GM19438 (cell line): ENCODE measurements at regions not wholly inside any gene's neighbourhood (a gene's known extent, or its start where the extent isn't known, plus 50 kb on each side); places are given as distances from the start of the nearest gene placed in this dataset.

Source experiments
- ATAC-seq: cut with Tn5 transposase; IDR thresholded peaks from one replicate; pipeline ENCODE4 v1.9.1; 2021; ENCODE audit warnings: low read depth; ENCODE audit not compliant: unreplicated experiment

DNA sequence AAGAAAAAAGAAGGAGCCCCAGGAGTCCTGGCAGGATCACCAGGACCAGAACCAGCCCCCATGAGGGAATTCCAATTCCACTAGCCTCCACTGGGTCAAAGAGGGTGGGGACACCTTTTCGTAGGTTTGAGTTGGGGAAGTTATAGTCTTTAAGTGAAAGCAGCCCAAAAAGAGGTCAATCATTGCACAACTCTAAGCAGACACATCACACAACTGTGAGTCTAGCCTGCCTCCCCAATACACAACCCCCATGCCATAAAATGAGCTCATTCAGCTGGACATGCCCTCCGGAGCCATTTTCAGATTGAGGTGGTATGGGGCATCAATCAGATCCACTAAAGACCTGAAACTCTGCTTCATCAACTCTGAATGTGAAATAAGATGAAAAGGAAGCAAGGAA lies 179.9 kb downstream of the NPHP4 start:
- ATAC-seq = no peak

DNA sequence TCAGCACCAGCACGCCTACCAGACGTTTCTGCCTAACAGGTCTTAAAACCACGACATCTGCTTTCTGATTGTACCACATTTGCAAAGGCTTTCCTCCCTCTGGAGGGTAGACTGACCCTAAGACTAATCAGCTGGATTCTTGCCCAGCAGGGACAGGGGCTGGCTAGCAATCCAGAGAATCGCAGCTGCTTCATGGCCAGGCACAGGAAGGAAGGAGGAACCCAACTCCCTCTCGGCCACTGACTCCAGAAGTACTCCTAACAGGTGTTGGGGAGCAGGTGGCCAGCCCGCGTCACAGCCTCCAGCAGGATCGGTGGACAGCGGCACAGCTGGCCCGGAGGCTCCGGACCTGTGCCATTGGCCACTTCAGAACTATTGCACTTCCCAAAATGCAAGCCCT lies 180.8 kb downstream of the NPHP4 start:
- no peak for ATAC-seq

DNA sequence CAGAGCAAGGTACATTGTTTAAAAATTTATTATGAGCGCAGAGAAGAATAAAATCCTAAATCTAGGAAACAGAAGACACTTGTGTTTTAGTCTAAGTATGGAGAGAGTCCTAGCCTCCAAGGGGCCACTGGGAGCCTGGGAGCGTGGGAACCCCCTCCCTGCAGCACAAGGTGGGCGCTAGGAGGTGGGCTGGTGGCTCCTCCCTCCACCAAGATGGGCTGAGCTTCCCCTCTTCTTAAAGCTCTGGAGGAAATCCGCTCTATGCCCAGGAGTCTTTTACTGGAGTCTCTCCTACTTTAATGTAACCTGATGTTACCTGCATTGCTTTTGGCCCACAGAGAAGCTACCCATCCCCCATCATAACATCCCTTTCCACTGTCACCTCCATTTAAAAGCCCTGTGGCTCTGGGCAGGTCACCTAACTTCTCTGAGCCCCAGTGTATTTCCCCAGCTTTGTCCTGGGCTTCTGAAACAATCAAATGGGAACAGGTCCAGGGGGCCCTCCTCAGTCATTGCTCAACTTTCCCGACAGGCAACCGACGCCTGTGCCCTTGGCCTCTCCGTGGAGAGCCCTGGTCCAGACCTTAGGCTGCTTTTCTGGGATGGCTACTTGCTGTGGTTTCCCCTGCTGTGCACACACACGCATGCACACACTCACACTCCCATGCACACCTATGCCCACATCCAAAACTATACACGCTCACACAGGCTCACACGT lies 181.5 kb downstream of the NPHP4 start:
- no peak for ATAC-seq

DNA sequence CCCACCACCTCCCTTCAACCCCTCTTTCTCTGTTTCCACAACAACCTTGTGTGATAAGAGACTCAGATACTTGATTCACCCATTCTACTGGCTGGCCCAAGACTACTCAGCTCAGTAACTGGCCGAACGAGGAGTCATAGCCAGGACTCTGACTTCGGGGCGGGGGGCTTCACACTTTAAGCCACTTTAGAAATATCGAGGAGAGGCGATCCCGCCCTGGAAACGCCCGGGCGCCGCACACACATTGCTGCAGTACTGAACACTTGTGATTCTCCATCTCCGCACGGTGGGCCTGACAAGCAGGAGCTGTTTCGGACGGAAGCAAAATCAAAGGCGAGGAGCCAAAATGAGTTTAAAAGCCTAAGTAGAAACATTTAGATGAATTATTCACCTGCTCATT lies 182.1 kb downstream of the NPHP4 start:
- ATAC-seq = no peak

DNA sequence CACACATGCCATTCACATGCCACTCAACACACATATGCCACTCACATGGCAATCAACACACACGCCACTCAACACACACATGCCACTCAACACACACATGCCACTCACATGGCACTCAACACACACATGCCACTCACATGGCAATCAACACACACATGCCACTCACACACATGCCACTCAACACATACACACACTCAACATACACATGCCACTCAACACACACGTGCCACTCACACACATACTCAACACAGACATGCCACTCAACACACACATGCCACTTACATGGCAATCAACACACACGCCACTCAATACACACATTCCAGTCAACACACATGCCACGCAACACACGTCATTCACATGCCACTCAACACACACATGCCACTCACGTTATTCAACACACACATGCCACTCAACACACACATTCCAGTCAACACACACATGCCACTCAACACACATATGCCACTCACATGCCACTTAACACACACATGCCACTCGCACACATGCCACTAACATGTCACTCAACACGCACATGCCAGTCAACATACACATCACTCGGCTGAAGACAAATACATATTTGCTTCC lies 182.9 kb downstream of the NPHP4 start:
- ATAC-seq = no peak

DNA sequence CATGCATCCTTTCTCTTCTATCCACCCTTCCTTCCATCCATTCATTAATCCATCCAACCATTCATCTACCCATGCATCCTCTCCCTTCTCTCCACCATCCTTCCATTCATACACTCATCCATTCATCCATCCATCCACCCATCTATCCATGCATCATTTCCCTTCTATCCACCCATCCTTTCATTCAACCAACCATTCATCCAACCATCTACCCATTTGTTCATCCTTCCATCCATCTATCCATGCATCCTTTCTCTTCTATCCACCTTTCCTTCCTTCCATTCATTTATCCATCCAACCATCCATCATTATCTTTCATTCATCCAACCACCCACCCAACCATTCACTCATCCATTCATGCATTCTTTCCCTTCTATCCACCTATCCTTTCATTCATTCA lies 188.4 kb downstream of the NPHP4 start:
- no peak for ATAC-seq

DNA sequence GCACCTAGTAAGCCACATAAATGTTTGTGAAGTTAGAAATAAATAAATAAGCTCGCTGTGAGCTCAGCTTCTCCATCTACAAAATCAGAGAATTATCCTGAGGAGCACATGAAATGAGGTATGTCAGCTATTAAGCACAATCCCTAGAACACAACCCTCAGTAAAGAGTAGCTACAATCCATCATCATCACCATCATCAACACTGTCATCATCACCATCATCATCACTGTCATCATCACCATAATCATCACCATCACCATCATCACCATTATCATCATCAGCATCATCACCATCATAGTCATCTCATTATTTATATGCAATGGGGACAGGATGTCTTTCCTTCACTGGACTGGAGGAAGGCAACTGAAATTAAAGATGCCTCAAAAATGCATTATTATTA lies 189.6 kb downstream of the NPHP4 start:
- no peak for ATAC-seq

DNA sequence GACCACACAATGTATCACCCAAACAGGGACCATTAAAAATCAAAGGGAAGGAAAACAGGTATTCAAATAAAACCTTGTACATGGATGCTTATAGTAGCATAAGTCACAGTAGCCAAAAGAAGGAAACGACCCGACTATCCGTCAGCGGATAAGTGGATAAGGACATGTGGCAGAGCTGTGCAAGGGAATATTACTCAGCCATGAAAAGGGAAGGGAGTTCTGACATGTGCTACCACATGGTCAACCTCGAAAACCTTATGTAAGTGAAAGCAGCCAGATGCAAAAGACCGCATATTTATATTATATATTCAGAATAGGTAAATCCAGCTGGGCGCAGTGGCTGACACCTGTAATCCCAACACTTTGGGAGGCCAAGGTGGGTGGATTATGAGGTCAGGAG lies 193.3 kb downstream of the NPHP4 start:
- ATAC-seq = no peak

DNA sequence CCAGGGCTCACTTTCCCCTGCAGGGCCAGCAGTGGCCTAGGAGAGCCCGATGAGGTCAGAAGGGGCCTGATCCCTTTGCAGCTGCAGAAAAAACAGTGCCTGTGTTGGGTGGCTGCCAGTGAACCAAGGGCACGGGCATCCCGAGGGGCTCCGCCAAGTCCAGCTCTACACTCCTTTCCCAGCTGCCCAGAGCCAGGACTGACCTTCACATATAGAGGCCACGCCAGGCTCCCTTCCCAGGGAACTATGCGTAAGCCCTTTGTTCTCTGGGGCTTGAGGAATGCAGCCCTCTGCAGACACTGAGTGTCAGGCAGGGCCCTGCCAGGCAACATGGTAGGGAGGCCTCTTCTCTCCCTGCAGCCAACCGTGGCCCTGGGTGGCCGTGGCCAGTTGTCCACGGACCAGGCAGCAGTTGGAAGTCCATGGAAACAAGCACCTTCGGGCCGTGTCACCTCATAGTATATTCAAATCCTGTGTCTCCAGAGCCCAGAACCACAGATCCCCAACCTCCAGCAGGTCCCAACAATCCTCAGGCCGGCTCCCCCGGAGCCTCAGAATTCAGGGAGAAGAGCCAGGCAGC lies 194.0 kb downstream of the NPHP4 start:
- no peak for ATAC-seq

DNA sequence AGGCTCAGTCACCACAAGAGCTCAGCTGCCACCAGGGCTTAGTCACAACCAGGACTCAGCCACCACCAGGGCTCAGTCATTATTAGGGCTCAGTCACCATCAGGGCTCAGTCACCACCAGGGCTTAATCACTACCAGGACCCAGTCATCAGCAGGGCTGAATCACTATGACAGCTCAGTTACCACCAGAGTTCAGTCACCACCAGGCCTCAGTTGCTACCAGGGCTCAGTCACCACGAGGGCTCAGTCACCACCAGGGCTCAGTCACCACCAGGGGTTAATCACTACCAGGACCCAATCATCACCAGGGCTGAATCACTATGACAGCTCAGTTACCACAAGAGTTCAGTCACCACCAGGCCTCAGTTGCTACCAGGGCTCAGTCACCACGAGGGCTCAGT lies 196.2 kb downstream of the NPHP4 start:
- ATAC-seq = no peak

DNA sequence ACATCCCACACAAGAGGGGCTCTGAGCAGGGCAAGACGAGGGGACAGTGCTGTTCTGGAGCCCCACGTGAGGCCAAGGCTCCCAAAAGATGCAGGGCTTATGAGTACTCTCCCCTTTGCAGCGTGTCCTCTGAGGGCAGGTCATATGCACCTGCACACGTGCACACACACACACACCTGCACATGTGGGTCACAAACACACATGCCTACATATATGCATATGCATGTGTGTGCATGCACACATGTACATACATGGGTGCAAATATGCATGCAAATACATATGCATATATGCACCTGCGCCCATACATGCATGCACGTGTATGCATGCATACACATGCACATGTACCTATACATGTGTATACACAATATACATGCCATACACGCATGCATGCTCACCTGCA lies 197.9 kb downstream of the NPHP4 start:
- no peak for ATAC-seq

DNA sequence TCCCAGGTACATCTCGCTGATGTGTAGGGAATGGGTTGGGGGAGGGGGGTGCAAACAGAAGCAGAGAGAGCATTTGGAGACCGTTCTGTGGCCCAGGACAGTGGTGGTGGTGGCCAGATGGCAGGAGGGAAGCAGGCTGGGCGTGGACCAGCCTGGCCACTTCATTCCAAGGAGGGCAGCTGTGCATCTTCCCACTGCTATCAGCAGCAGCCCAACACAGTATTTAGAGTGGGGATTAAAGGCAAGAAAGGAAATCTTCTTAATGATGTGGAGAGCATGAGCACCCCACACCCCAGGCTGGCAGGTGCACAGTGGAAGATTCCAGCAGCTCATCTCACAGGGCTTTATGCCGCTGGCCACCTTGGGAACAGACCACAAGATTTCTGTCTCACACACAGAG lies 198.7 kb downstream of the NPHP4 start:
- no peak for ATAC-seq

DNA sequence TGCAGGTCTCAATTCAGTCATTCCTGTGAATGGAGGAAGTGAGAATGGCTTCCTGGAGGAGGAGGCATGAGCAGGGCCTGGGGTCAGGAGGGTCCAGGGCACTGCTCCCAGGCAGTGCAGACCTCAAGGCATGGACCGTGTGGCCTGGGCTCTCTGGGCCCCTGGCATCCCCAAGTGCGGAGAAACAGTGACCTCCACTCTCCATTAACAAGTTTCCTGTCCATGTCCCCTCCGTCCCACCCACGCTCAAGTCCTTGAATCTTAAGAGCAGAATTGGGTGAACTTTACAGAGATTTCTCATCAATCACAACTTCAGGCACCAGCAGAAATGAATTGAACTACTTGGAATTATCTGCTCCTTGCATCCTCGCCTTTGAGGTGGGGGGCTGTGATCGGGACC lies 211.1 kb downstream of the NPHP4 start:
- no peak for ATAC-seq

DNA sequence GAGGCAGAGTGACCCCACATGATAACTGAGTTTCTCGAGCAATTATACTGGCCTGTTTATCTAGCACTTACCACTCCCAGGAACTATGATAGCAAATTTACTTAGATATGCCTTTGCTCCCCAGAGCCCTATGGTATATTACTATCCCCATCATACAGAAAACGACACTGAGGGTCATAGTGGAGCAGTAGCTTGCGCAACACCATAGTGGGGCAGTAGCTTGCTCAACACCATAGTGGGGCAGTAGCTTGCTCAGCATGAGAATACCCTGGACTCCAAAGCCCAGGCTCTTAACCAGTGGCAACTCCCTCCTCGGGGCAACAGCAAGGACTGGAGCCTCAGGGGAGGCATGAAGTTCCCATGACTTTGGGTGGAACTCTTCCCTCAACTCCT lies 211.9 kb downstream of the NPHP4 start:
- ATAC-seq = no peak

DNA sequence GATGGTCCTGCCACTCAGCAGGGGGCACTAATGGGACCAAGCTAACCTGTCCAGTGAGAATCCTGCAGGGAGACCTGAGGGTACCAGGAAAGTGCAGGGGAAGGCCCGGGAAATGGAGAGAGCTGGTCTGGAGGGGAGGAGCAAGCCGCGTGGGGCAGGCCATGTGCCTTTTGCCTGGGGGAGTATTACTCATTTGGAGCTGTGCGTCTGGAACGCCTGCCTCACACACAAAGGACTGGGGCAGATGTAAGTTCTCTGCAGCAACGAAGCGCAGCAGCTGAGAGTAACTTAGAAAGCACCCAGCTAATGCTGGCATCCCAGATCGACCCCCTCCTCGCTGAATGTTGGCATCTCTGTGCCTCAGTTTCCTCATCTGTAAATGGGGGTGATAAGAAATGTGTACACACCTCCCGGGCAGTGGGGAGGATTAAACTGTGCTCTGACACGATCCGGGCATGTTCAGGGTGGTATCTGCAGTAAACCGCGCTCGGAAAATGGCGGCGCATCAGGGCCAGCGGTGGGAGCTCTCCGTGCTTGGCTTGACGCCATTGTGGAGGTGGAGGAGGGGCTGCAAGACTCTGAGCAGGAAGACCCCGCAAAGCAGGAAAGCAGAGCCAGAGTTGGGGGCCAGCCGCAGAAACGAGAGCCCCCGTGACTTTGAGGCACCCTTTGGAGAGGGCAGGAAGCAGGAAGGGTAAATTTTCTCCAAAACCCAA lies 212.5 kb downstream of the NPHP4 start:
- no peak for ATAC-seq

DNA sequence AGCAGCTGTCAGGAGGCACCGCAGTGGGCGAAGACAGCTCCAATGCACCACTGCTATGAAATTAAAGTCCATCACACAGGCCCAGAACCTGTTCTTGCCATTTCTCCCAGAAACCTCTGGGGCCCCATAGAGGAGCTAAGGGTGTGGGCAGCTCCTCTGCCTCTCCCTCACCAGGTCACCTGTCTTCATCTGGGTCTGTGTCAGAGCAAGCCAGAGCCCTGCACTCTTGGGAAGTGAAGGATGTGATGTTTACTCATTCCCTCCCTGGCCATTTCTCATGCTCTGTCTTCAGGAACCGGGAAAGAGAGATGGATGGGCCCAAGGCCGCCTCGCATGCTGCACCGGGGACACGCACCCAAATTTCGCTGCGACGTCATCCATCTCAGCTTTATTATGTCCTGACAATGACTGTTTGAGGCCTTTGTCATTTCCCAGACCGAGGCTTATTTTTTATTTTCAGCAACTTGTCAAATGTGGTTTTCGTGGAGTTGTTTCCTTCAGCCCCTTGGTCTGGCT lies 216.1 kb downstream of the NPHP4 start:
- no peak for ATAC-seq

DNA sequence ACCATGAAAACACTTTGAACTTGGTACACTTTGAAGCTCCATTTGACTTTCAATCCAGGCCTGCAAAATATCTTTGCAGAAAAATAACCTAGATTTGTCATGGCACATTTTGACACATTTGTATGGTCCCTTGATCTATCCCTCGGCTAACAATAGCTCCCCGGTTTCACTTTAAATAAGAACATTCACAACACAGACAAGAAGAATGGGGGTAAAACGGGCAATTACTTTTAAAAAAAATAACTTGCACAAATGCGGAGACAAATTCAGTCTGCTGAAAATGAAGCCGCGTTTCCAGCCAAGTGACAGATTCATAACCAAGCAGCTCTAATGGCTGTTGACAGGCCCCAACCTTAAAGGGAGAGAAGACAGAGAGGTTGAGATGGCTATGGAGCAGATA lies 218.2 kb downstream of the NPHP4 start:
- ATAC-seq = no peak

DNA sequence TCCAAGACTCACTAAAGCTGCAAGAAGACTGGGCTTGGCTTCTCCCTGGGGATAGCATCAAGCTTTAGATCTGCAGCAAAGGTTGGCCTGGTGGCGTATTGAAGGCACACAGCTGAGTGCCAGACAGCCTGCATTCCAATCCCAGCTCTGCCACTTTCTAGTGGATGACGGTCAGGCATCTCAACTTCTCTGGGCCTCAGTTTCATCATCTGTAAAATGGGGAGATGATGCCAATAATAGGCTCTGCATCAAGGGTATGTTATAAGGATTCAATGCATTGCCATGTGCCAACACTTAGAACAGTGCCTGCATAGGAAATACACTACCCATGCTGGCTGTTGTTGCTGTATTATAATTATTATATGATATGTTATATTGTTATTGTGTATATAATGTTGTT lies 220.4 kb downstream of the NPHP4 start:
- no peak for ATAC-seq

DNA sequence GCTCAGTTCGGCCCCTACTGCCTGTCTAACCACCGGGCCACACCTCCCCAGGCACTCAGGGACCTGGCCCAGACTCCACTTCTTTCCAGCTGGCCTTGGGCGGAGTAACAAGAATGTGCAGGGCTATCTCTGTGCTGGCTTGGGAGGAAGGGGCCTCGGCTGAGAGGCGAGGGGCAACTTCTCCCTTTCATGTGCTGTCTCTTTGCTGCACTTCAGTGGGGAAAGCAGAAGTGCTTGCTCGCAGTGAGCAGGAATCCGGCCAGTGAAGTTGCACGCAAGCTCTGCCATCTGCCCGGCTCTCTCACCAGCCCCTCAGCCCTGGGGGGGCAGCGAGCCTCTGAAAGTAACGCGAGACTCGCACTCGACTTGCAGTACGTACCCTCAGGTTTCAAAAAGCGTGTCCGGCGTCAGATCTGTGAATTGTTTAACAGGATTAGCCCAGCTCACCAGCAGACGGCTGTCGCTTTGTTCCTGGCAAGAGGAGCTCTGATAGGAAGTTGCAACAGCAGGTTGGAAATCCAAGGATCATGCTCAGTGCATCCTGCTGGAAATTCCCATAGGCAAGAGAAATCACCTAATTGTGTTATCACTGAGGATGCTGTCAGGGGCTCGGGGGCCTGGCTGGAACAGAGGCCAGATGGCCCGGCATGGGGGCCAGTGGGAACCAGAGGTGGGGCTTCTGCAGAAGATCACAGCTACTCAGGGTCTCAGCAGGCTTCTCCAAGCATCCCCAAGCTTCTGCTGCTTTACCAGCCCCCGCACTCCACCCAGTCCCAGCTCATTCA lies 221.1 kb downstream of the NPHP4 start:
- no peak for ATAC-seq

DNA sequence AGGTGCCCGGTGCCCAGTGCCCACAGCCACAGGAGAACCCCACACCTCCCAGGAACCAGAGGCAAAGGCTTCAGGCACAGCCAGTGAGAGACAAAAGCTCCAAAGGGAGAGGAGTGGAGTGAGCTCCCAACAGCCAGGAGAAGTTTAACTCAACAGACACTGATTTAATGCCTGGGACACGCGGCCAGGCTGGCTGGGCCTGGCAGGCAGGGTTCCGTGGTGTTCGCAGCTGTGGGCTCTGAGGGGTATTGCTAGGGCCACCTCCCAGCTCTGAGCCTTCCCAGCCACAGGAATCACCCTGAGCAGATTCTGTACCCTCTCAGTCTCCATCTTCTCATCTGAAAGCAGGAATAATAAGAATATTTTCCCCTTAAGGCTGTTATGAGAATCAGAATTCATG lies 222.5 kb downstream of the NPHP4 start:
- ATAC-seq = no peak

DNA sequence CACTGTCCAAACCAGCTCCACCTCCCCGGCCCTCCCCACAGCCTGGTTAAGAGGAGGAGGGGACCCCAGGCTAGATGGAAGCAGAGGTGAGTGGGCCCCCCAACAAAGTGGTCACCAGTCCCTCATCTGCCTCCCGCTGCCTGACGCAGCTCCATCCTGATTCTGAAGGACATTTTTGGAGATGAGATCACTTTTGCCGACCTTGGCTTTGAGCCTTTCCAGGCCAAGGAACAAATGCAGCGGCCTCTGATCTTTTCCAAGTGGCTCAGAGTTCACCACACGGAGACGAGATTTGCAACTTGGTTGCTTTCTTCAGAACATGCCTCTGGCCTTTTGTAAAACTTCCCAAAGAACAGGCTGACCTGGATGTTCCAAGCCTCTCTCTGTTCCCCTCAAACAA lies 223.1 kb downstream of the NPHP4 start:
- no peak for ATAC-seq
